Fibroblast of lung (primary cell): ENCODE measurements at regions not wholly inside any gene's neighbourhood (a gene's known extent, or its start where the extent isn't known, plus 50 kb on each side); places are given as distances from the start of the nearest gene placed in this dataset.

ENCODE experiments used
- DNase-seq, 2 donors: peaks; one replicate each; pipeline versions ENCODE4 v3.0.0 to v3.0.0-alpha.2; 2010; ENCODE audit warnings: low read depth in 2 of 2
- H2AFZ ChIP-seq: 2 replicates; pipeline ENCODE4 v1.5.1; 2012; ENCODE audit warnings: low read length, control low read depth, inconsistent platforms
- H3K27ac ChIP-seq: 2 replicates; pipeline ENCODE4 v1.5.1; 2011; ENCODE audit warnings: low read length, control low read depth; ENCODE audit not compliant: insufficient read depth
- H3K27me3 ChIP-seq: 2 replicates; pipeline ENCODE4 v1.5.1; 2011; ENCODE audit warnings: mild to moderate bottlenecking, low read length; ENCODE audit not compliant: control insufficient read depth, insufficient read depth
- H3K36me3 ChIP-seq: 2 replicates; pipeline ENCODE4 v1.5.1; 2011; ENCODE audit warnings: low read length; ENCODE audit not compliant: control insufficient read depth, insufficient read depth
- H3K4me1 ChIP-seq: 2 replicates; pipeline ENCODE4 v1.5.1; 2011; ENCODE audit warnings: low read length; ENCODE audit not compliant: control insufficient read depth, insufficient read depth; ENCODE audit errors: extremely low read depth
- H3K4me2 ChIP-seq: 2 replicates; pipeline ENCODE4 v1.5.1; 2011; ENCODE audit warnings: low read length, control low read depth; ENCODE audit not compliant: insufficient read depth; ENCODE audit errors: extremely low read depth
- H3K4me3 ChIP-seq, 4 experiments: fragments of 200-600 bp in 1 of 4; sonication (generic) in 1 of 4; replicated peaks in 1 of 4; 2 replicates each; pipeline ENCODE4 v1.5.1; 2011 to 2016; ENCODE audit warnings: low read length in 4 of 4, low read depth in 3 of 4, mild to moderate bottlenecking in 3 of 4, control low read depth in 2 of 4, inconsistent platforms in 1 of 4, mixed read lengths in 1 of 4; ENCODE audit not compliant: insufficient read depth in 1 of 4; ENCODE audit errors: control extremely low read depth in 1 of 4
- H3K79me2 ChIP-seq: 2 replicates; pipeline ENCODE4 v1.5.1; 2012; ENCODE audit warnings: mild to moderate bottlenecking, low read length, inconsistent platforms; ENCODE audit not compliant: control insufficient read depth, insufficient read depth
- H3K9ac ChIP-seq: 2 replicates; pipeline ENCODE4 v1.5.1; 2011; ENCODE audit warnings: mild to moderate bottlenecking, low read length, control low read depth; ENCODE audit not compliant: insufficient read depth
- H3K9me3 ChIP-seq: 2 replicates; pipeline ENCODE4 v1.5.1; 2012; ENCODE audit warnings: low read depth, low read length; ENCODE audit not compliant: control insufficient read depth, insufficient read depth
- H4K20me1 ChIP-seq: 2 replicates; pipeline ENCODE4 v1.5.1; 2011; ENCODE audit warnings: low read length; ENCODE audit not compliant: control insufficient read depth, insufficient read depth; ENCODE audit errors: extremely low read depth
- EZH2 ChIP-seq: IDR thresholded peaks from 2 replicates; pipeline ENCODE4 v1.5.1; 2012; ENCODE audit warnings: low read length, control low read depth, mild to moderate bottlenecking; ENCODE audit errors: missing control alignments
- TF ChIP-seq, protein P1 (sequence below), 2 donors: IDR thresholded peaks in 1 of 2; conservative IDR thresholded peaks in 1 of 2; 1 replicate in 1 of 2; 2 replicates in 1 of 2; pipeline ENCODE4 v1.5.1; 2011 to 2012; ENCODE audit warnings: low read length in 2 of 2, control low read depth in 1 of 2, inconsistent platforms in 1 of 2, low read depth in 1 of 2, mild to moderate bottlenecking in 1 of 2

DNA sequence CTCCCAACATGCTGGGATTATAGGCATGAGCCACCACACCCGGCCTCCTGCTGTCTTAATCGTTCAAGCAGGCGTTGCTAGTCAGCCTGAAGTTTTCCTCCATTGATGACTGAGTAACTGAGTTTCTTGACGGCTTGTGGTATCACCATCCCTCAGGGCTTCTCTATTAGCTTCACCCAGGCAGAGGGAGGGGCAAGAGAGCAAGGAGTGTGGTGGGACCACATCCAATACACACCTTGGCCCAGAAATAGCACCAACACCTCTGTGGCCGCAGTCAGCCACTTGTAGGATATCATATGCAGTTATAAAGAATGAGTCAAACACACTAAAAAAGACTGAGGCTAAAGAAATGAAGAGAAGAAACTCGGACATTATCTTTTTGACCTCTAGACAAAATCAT is 1009.4 kb upstream of the CELF4 start:
- Histone ChIP-seq H3K36me3 (no peaks in the 10 kb centered on the region), H3K79me2 (no peaks in the 10 kb centered on the region), H3K4me2 (no peak overlapping the region), H4K20me1 (no peaks in the 10 kb centered on the region), H3K27me3 (no peaks in the 10 kb centered on the region), H3K4me1 (no peaks in the 10 kb centered on the region), H3K9me3 (no peaks in the 10 kb centered on the region), H3K27ac (no peak overlapping the region), H3K4me3 (no peak overlapping the region), H2AFZ (no peak overlapping the region), H3K9ac (no peak overlapping the region)
- DNase-seq, result no peak
- no peak for TF ChIP-seq EZH2
- TF ChIP-seq, protein P1, sequence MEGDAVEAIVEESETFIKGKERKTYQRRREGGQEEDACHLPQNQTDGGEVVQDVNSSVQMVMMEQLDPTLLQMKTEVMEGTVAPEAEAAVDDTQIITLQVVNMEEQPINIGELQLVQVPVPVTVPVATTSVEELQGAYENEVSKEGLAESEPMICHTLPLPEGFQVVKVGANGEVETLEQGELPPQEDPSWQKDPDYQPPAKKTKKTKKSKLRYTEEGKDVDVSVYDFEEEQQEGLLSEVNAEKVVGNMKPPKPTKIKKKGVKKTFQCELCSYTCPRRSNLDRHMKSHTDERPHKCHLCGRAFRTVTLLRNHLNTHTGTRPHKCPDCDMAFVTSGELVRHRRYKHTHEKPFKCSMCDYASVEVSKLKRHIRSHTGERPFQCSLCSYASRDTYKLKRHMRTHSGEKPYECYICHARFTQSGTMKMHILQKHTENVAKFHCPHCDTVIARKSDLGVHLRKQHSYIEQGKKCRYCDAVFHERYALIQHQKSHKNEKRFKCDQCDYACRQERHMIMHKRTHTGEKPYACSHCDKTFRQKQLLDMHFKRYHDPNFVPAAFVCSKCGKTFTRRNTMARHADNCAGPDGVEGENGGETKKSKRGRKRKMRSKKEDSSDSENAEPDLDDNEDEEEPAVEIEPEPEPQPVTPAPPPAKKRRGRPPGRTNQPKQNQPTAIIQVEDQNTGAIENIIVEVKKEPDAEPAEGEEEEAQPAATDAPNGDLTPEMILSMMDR (conservative IDR thresholded peaks at IDR 0.05 in 1 of 2, IDR thresholded peaks at IDR 0.05 in 1 of 2; ENCODE audit: low read depth in 1 of 2, low read length in 2 of 2), result no peak

DNA sequence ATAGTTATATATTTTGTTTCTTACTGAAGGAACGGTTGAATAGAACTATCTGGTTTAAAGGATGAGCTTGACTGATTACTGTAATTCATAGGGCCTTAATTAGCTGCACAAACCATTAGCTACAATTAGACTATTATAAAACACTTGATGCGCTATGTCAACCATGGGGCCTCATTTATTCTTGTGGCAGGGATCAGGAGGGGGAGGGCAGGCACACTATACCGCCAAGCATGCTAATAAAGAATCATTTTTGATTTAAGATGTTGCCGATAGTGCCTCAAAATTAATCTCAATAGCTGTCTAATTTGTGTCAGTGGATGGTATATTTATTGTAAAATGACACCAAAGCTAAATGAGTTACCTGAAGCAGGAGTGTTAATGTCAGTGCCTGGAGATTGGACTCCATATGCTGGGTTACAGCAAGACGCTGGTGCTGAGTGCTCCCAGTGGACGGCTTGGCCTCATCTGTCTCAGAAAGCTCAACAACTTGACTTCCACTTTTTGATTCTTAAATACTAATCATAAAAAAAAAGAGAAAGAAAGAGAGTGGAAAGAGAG is 1007.0 kb upstream of the CELF4 start:
- H4K20me1 ChIP-seq, result no peaks in the 10 kb centered on the region

DNA sequence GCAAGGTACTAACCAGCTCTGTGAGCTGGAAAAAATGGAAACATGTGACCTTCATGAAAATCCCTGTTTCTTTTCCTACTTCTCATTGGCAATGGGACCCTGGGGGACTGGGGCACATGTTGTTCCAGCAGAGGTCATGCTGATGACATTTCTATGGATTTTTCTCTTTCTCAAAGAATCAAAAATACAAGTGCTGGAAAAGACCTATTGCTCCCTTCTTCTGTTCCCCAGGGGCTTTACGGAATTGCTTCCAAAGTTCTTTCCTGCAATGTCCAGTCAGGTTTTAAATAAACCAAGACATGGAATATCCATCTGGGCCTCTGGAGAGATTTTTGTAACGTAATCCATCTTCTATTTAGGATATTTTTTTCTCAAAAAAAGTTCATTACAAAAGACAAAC is 1006.1 kb upstream of the CELF4 start:
- Histone ChIP-seq H3K9ac (no peak overlapping the region), H3K4me2 (no peak overlapping the region), H4K20me1 (no peaks in the 10 kb centered on the region), H3K4me3 (no peak overlapping the region), H2AFZ (no peak overlapping the region), H3K4me1 (no peaks in the 10 kb centered on the region), H3K36me3 (no peaks in the 10 kb centered on the region), H3K27ac (no peak overlapping the region), H3K27me3 (no peaks in the 10 kb centered on the region), H3K9me3 (no peaks in the 10 kb centered on the region), H3K79me2 (no peaks in the 10 kb centered on the region)
- TF ChIP-seq EZH2, result no peak
- TF ChIP-seq, protein P1 (conservative IDR thresholded peaks at IDR 0.05 in 1 of 2, IDR thresholded peaks at IDR 0.05 in 1 of 2; ENCODE audit: low read depth in 1 of 2, low read length in 2 of 2), result no peak
- no peak for DNase-seq

More for the DNA sequence above, 1007.0 kb upstream of the CELF4 start:
- Histone ChIP-seq H3K27me3 (no peaks in the 10 kb centered on the region), H3K4me1 (no peaks in the 10 kb centered on the region), H3K79me2 (no peaks in the 10 kb centered on the region), H3K36me3 (no peaks in the 10 kb centered on the region), H3K4me3 (no peak overlapping the region), H3K9me3 (no peaks in the 10 kb centered on the region), H2AFZ (no peak overlapping the region), H3K4me2 (no peak overlapping the region), H3K9ac (no peak overlapping the region), H3K27ac (no peak overlapping the region)
- TF ChIP-seq EZH2, result no peak
- TF ChIP-seq, protein P1 (conservative IDR thresholded peaks at IDR 0.05 in 1 of 2, IDR thresholded peaks at IDR 0.05 in 1 of 2; ENCODE audit: low read depth in 1 of 2, low read length in 2 of 2), result no peak
- no peak for DNase-seq
